Kidney (tissue), 13 donors: ENCODE measurements at regions not wholly inside any gene's neighbourhood (a gene's known extent, or its start where the extent isn't known, plus 50 kb on each side); places are given as distances from the start of the nearest gene placed in this dataset.

Source experiments
- DNase-seq, 5 donors: peaks; one replicate each; pipeline ENCODE4 v3.0.0-alpha.2; 2013 to 2020
- FAIRE-seq: peaks from 2 replicates; lab custom pipeline; 2012; peaks lifted over from hg19 to GRCh38; lab: Jason Lieb, UNC
- H3K27ac ChIP-seq, 2 donors: one replicate each; pipeline ENCODE4 v1.7.0; 2013; ENCODE audit warnings: low read depth in 2 of 2, low read length in 2 of 2, inconsistent platforms in 1 of 2
- H3K27me3 ChIP-seq: one replicate; pipeline ENCODE4 v1.7.1; 2013; ENCODE audit warnings: low read length, inconsistent platforms; ENCODE audit not compliant: control insufficient read depth, insufficient read depth
- H3K36me3 ChIP-seq, 3 donors: one replicate each; pipeline versions ENCODE4 v1.7.0 to v1.7.1; 2013; ENCODE audit warnings: low read length in 3 of 3, control low read depth in 1 of 3, inconsistent platforms in 1 of 3; ENCODE audit not compliant: insufficient read depth in 3 of 3, control insufficient read depth in 2 of 3
- H3K4me1 ChIP-seq, 3 donors: one replicate each; pipeline versions ENCODE4 v1.7.0 to v1.7.1; 2013; ENCODE audit warnings: low read length in 3 of 3, inconsistent platforms in 1 of 3, low read depth in 1 of 3; ENCODE audit not compliant: control insufficient read depth in 2 of 3, insufficient read depth in 2 of 3
- H3K4me3 ChIP-seq, 3 donors: one replicate each; pipeline versions ENCODE4 v1.7.0 to v1.8.1; 2013; ENCODE audit warnings: low read length in 3 of 3, control low read depth in 1 of 3, inconsistent platforms in 1 of 3
- H3K9ac ChIP-seq, 3 donors: one replicate each; pipeline versions ENCODE4 v1.7.0 to v1.7.1; 2013; ENCODE audit warnings: low read length in 3 of 3, control low read depth in 1 of 3, inconsistent platforms in 1 of 3
- H3K9me3 ChIP-seq, 3 donors: one replicate each; pipeline versions ENCODE4 v1.7.0 to v1.7.1; 2013; ENCODE audit warnings: low read length in 3 of 3, control low read depth in 1 of 3, inconsistent platforms in 1 of 3; ENCODE audit not compliant: control insufficient read depth in 2 of 3, insufficient read depth in 1 of 3
- CTCF ChIP-seq: IDR thresholded peaks from 3 replicates; pipeline ENCODE4 v1.5.1; 2012; ENCODE audit warnings: mild to moderate bottlenecking, moderate library complexity, borderline replicate concordance; ENCODE audit not compliant: insufficient read depth; ENCODE audit errors: extremely low read depth
- intact Hi-C: fragments of 100-400 bp; cut with DNase I; formaldehyde crosslinking; loops from one replicate; pipeline ENCODE4 v1.11.1; 2022
- donor health status: control.
- donor health status: control.
- donor health status: control.
- donor health status: control.
- donor health status: control.
- donor health status: DM: yes; HTN: yes; CAD: no.
- donor health status: Normal renal cell carcinoma (clear cell type).

DNA sequence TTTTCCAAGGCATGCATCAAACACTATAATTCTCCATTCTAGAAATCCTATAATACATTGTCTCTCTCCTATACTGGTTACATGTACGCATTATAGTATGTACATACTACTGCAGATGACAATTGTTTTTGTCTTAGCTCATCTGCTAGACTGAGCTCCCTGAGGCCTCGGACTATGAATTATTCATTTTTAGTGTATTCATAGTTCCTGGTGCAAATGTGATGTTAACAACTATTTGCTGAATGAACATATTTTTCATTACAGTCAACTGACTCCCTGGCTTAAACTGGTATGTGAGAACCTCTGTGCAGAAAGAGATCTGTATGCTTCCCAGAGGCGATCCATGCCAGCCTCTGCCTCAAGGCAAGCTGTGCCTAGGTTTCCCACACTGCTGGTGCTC is 91.8 kb upstream of the PARP11 start:
- Histone ChIP-seq H3K4me3 (no peak overlapping the region), H3K27me3 (no peaks in the 10 kb centered on the region), H3K4me1 (no peaks in the 10 kb centered on the region), H3K9me3 (no peaks in the 10 kb centered on the region), H3K36me3 (no peaks in the 10 kb centered on the region), H3K9ac (no peak overlapping the region), H3K27ac (no peak overlapping the region)
- intact Hi-C loops: loop anchor here (10.0 kb wide), 1 partner anchor 530 kb away; no protein-coding TSS in a partner anchor
- no peak for DNase-seq
- TF ChIP-seq CTCF: no peak
- FAIRE-seq: no peak

- Histone ChIP-seq H3K4me1 (no peaks in the 10 kb centered on the region), H3K27ac (no peak overlapping the region), H3K9me3 (no peaks in the 10 kb centered on the region), H3K9ac (no peak overlapping the region), H3K36me3 (no peaks in the 10 kb centered on the region), H3K4me3 (no peak overlapping the region), H3K27me3 (no peaks in the 10 kb centered on the region)
- intact Hi-C loops: loop anchor here (10.0 kb wide), 1 partner anchor 530 kb away; no protein-coding TSS in a partner anchor
- no peak for TF ChIP-seq CTCF
- FAIRE-seq (no peak), DNase-seq (peak in 2 of 5 donors; percentile 20 to 44)
Measured at GRCh38 chr12:3964439-3964838, 91.2 kb upstream of the PARP11 start.

DNA sequence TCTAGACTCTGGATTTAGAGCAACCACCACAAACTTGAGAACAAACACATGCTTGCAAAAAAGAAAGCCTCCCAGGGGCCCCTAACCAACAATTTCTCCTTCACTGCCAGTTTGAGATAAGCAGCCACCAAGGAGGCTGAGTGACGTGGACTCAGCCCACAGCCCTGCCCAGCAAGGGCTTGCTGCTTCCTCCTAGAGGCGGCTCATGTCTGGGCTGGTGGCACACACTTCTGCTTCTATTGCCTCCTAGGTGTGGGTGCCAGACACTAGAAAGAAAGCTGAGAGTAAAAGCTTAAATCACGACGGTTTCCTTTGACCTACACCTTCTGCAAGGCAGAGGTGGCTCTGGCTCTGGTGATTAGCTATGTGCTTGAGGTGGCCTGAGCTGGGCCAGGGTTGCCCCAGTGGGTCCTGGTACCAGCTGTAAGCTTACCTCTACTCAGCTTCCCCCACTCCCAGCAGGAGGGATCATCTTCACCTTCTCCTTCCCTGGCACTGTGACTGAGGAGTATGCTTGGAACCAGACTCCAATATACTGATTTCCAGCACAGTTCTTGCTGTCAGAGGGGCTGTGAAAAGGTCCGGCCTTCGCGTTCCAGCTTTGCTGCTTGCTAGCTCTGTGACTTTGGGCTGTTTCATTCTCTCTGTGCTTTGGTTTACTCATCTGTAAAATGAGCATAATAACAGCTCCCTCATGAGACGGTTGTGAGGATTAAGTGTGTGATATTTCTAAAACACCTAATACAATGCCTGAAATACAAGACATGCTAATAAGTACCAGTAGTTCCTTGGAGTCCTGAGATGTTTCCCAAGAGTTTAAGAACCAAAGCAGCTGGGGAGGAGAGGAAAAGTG is 89.7 kb upstream of the PARP11 start:
- DNase-seq (peak in 3 of 5 donors; percentile 19 to 28 (median 25)), FAIRE-seq (no peak)
- no peak for TF ChIP-seq CTCF
- Histone ChIP-seq H3K9me3 (no peaks in the 10 kb centered on the region), H3K4me3 (no peak overlapping the region), H3K36me3 (no peaks in the 10 kb centered on the region), H3K27me3 (no peaks in the 10 kb centered on the region), H3K27ac (no peak overlapping the region), H3K9ac (no peak overlapping the region), H3K4me1 (no peaks in the 10 kb centered on the region)
- intact Hi-C loops: loop anchor here (10.0 kb wide), 1 partner anchor 532 kb away; no protein-coding TSS in a partner anchor
